SW480 (cell line): ENCODE measurements at regions not wholly inside any gene's neighbourhood (a gene's known extent, or its start where the extent isn't known, plus 50 kb on each side); places are given as distances from the start of the nearest gene placed in this dataset.
"Not testable (repeated sequence)": the region's sequence is repeated elsewhere in the genome, so short reads cannot be mapped to it uniquely, and the experiment has no call there.

ENCODE experiments used
- DNase-seq: peaks from one replicate; pipeline ENCODE4 v3.0.0-alpha.2; 2016; ENCODE audit warnings: low spot score

DNA sequence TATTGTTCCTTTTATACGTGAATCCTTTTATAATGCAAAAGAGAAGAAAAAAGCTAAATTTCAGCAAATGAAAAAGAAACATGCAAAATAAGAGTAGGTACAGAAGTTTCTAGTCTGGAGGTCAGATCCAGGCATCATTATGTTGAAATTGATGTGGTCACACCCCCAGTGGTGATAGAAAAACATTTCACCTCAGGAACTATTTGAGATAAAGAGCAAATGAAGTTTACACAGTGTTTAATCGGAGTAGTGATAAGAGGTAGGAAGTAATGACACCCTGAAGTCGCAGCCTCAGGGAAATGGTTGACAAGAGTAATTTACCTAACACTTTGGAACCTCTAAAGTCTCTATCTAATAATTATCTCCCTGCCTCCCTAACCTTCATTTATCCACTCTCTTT lies 536.0 kb upstream of the STEAP1 start:
- DNase-seq: peak; percentile 29

- no peak for DNase-seq
Measured at GRCh38 chr7:89621925-89622641, 532.2 kb upstream of the STEAP1 start.

DNA sequence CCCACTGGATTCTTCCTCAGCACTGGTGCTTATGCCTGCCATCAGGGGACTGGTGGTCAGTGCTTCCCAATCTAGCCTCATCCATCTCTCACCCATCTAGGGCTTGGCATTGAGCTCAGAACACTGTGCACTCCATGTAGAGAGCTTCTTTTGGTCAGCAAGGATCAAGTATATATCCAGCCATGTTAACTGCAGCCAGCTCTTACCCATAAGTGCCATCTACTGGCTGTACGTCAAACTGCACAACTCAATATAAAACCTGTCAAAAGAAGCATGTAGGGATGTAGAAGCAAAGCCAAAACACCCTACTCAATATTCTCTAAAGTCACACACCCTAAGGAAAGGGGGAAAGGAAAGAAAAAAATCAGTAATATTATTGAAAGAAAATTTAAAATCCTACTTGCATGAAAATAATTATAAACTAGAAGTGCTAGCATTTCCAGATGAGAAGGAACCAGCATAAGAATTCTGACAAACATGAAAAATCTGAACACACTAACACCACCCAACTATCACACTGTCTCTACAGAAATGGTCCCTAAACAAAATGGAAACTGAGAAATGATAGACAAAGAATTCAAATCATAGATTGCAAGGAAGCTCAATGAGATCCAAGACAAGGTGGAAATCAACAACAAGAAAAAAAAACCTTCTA lies 531.1 kb upstream of the STEAP1 start:
- peak; percentile 73 for DNase-seq

GRCh38 chr7:89624155-89624554 lies 530.1 kb upstream of the STEAP1 start:
- not testable (repeated sequence) for DNase-seq

- no peak for DNase-seq
Measured at GRCh38 chr7:89648509-89648908, 505.8 kb upstream of the STEAP1 start.

- no peak for DNase-seq
Measured at GRCh38 chr7:89655946-89656345, 498.3 kb upstream of the STEAP1 start.

GRCh38 chr7:89661876-89662275 lies 492.4 kb upstream of the STEAP1 start:
- DNase-seq: peak; percentile 12

DNA sequence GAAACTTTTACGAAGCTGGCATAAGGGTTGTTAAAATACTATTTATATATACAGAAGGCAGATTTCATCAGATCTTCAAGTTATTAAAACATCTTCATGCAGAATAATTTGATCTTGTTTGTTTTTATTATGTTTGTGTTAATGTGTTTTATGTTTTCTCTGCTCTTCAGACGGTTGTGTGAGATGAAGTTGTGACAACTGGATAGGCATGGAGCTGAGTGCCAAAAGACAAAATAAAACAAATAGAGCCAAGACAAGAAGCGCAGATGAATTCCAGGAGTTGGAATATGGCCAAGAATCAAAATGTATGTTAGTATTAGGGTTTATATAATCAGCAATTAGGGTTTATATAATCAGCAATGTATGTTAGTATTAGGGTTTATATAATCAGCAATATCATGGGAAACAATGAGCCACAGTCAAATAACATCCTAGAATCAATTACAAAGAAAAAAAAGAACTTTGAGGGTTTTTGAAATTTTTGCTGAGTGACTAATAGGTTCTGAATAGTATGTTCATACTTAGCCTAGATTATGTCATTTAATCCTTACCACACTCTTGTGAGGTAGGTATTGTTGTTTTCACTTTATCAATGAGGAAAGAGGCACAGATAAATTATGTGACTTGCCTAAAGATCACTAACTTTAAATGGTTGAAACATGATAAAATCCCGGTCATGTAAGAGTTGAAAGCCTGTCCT lies 488.0 kb upstream of the STEAP1 start:
- no peak for DNase-seq

DNA sequence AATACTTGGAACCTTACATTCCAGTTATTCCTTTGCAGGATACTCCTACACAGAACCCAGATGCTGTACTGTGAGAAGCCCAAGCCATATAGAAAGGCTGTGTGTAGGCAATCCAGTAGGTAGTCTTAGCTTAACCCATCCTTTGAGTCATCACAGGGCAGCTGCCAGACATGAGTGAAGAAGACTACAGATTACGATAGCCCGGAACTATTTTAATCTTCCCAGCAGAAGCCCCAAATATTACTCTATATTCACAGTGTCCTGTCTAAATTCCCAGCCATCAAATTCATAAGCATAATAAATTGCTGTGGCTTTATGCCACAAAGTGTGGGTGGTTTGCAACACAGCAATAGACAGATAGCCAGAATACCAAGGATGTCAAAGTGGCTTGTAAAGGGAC lies 474.1 kb upstream of the STEAP1 start:
- no peak for DNase-seq

DNA sequence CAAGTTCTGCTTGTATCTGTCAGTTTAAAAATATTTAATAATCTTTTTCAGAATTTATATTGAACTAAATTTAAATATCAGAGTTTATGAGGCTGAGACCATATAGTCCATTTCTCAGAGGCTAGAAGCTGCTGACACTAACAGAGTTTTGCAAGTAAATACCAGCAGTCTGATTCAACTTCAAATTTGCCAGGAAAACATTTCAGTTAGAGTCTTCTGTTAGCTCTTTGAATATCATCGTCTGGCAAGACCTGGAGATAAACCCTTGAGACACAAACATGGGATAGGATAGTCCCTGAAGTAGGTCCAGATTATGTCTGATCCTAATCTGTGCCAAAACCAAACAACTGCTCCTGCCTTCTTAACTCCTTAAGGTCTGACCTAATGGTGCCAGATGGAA lies 472.8 kb upstream of the STEAP1 start:
- DNase-seq: no peak

DNA sequence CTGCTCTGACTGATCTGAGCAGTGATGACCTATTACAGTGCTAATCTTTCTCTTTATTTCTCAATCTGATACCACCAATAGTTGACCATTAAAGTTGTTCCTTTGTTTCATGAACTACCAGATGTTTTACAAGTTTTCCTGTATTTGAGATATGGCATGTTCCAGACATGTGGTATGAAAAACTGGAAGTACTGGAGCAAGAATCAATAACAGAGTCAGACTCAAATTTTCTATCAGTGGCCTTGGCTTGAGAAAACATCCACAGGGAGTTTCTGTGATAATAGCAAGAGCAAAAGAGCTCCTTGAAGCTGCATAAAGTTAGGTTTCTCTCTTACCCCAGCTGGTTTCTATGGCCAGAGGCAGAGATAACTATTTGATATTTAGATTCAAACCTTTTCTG lies 469.0 kb upstream of the STEAP1 start:
- DNase-seq: no peak

DNA sequence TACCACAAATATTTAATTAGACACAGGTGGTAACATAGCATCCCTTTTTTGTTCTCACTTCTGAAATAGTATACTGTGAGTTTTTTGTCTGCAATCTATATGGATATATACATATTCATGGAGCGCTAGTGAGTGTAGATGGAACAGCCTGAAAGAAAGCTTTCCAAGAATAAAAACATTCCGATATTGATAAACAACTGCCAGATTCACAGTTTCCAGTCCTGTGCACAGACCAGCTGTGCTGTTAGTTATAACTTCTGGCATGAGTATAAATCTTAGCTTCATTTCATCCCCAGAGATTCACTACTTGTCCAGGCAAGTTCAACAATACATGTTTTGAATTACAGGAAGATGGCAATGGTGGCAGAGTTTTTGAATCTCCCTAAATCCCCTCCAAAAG lies 467.1 kb upstream of the STEAP1 start:
- no peak for DNase-seq

DNA sequence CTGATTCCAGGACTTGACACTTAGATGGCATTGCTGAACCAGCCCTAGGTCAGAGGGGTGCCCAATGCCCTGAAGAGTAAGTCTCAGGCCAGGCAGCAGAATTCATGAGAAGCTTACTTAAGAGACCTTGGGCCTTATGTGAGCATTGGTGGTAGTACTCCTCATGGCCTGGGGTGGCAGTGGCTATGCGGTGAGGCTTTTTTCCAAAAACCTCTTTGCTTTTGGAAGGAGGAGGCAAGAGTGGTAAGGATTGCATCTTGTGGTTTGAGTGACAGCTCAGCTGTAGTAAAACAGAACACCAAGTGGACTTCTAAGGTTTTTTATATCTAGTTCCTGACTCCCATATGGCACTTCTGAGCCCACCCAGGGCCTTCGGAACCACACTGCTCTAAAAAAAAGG lies 459.0 kb upstream of the STEAP1 start:
- no peak for DNase-seq

GRCh38 chr7:89714131-89714530 lies 440.1 kb upstream of the STEAP1 start:
- no peak for DNase-seq

DNA sequence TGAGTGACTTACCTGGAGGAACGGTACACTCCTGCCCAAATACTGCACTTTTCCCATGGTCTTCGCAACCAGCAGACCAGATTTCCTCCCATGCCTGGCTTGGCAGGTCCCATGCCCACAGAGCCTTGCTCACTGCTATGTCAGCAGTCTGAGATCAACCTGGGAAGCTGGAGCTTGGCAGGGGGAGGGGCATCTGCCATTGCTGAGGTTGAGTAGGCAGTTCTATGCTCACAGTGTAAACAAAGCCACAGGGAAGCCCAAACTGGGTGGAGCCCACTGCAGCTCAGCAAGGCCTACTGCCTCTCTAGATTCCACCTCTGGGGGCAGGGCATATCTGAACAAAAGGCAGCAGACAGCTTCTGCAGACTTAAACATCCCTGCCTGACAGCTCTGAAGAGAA lies 435.3 kb upstream of the STEAP1 start:
- peak; percentile 63 for DNase-seq

DNA sequence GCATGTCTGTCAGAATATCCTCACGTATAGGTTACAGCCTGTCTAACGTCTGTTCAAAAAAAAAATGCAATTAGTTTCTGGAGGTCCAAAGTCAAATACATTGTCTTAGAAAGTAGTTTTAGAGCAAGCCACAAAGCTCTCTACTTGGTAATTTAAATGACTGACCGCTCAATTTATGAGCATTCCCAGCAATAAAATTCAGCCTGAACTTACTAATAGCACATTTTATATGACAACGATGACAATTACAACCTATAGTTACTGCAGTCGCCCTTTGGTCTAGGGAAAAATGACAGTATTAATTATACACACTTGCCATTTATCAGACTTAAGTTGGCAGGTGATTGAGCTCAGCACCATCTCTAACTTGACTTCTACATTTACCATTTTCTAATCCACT lies 425.8 kb upstream of the STEAP1 start:
- no peak for DNase-seq

- DNase-seq: no peak
Measured at GRCh38 chr7:89731751-89732445, 422.4 kb upstream of the STEAP1 start.

DNA sequence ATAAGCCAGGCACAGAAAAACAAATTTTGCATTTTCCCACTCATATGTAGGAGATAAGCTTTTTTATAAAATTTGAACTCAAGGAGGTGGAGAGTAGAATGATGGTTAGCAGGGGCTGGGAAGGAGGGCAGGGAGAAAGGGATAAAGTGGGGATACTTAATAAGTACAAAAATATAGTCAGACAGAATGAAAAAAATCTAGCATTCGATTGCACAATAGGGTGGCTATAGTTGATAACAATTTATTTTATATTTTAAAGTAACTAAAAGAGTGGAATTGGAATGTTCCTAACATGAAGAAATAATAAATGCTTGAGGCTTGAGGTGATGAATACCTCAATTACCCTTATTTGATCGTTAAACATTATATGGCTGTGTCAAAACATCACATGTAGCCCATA lies 415.7 kb upstream of the STEAP1 start:
- no peak for DNase-seq

GRCh38 chr7:89757910-89758309 lies 396.4 kb upstream of the STEAP1 start:
- DNase-seq: no peak

GRCh38 chr7:89760690-89761089 lies 393.6 kb upstream of the STEAP1 start:
- DNase-seq: no peak

DNA sequence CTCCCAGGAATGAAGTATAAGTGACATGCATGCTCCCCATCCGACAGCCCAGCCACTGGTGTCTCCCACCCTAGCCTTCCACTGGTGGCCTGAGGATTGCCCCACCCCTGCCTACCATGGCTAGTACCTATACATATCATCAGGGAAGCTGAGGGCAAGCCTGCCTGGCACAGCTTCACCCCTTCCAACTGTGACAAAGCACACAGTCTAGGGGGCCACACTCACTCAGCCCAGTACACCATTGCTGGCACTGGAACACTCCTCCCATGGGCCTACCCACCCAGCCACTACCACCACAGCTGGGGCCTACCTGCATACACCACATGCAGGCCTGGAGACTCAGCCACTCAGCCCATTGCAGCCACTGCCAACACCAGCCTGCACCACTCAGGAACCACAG lies 393.1 kb upstream of the STEAP1 start:
- no peak for DNase-seq

- no peak for DNase-seq
Measured at GRCh38 chr7:89770161-89770560, 384.1 kb upstream of the STEAP1 start.
